HFFc6 (cell line): ENCODE measurements at regions not wholly inside any gene's neighbourhood (a gene's known extent, or its start where the extent isn't known, plus 50 kb on each side); places are given as distances from the start of the nearest gene placed in this dataset.

Source experiments
- DNase-seq: peaks from one replicate; pipeline ENCODE4 v3.0.0-alpha.2; 2018
- H3K27ac Mint-ChIP-seq: 2 replicates; pipeline ENCODE4 v1.8.0; 2020; ENCODE audit warnings: mild to moderate bottlenecking, mixed read lengths
- H3K27me3 Mint-ChIP-seq: 2 replicates; pipeline ENCODE4 v1.8.0; 2021; ENCODE audit warnings: mild to moderate bottlenecking, moderate library complexity, mixed read lengths; ENCODE audit not compliant: insufficient read depth
- H3K36me3 Mint-ChIP-seq: 2 replicates; pipeline ENCODE4 v1.8.0; 2021; ENCODE audit warnings: low read depth, mixed read lengths
- H3K4me1 Mint-ChIP-seq: 2 replicates; pipeline ENCODE4 v1.8.0; 2020; ENCODE audit warnings: low read depth, mixed read lengths
- H3K4me3 Mint-ChIP-seq: 2 replicates; pipeline ENCODE4 v1.8.0; 2020; ENCODE audit warnings: mild to moderate bottlenecking, moderate library complexity, mixed read lengths
- H3K9me3 Mint-ChIP-seq: 2 replicates; pipeline ENCODE4 v1.8.0; 2020; ENCODE audit warnings: mild to moderate bottlenecking, mixed read lengths
- TF ChIP-seq, protein P1 (sequence below): fragments of 200-600 bp; sonication (generic); IDR thresholded peaks from 2 replicates; pipeline ENCODE4 v1.5.0; 2021; ENCODE audit warnings: antibody characterized with exemption, mild to moderate bottlenecking

GRCh38 chr10:20405761-20406160 lies 491.4 kb downstream of the NEBL start:
- Mint-ChIP-seq H3K27me3 (no peaks in the 10 kb centered on the region), H3K4me1 (no peaks in the 10 kb centered on the region), H3K36me3 (no peaks in the 10 kb centered on the region), H3K27ac (no peak overlapping the region), H3K4me3 (no peak overlapping the region), H3K9me3 (peaks cover 41% of the 10 kb centered on the region)
- TF ChIP-seq, protein P1, sequence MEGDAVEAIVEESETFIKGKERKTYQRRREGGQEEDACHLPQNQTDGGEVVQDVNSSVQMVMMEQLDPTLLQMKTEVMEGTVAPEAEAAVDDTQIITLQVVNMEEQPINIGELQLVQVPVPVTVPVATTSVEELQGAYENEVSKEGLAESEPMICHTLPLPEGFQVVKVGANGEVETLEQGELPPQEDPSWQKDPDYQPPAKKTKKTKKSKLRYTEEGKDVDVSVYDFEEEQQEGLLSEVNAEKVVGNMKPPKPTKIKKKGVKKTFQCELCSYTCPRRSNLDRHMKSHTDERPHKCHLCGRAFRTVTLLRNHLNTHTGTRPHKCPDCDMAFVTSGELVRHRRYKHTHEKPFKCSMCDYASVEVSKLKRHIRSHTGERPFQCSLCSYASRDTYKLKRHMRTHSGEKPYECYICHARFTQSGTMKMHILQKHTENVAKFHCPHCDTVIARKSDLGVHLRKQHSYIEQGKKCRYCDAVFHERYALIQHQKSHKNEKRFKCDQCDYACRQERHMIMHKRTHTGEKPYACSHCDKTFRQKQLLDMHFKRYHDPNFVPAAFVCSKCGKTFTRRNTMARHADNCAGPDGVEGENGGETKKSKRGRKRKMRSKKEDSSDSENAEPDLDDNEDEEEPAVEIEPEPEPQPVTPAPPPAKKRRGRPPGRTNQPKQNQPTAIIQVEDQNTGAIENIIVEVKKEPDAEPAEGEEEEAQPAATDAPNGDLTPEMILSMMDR, result no peak
- DNase-seq, result no peak

DNA sequence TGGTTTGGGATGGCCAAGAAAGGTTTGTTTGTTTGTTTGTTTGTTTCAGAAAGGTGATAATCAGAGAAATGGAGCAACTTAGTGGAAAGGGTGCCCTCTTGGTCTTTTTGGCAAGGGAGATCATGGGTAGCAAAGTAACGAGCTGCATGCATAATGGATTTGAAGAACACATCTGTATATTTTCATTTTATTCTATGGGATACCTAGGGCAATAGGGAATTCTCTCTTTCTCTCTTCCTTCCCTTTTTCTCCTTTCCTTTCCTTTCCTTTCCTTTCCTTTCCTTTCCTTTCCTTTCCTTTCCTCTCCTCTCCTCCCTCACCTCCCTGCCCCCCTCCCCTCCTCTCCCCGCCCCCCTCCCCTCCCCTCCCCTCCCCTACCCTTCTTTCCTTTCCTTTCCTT lies 492.1 kb downstream of the NEBL start:
- Mint-ChIP-seq H3K9me3 (peaks cover 42% of the 10 kb centered on the region), H3K27ac (no peak overlapping the region), H3K27me3 (no peaks in the 10 kb centered on the region), H3K4me1 (no peaks in the 10 kb centered on the region), H3K36me3 (no peaks in the 10 kb centered on the region), H3K4me3 (no peak overlapping the region)
- TF ChIP-seq, protein P1, result no peak
- DNase-seq, result no peak

GRCh38 chr10:20399772-20400171 lies 497.3 kb downstream of the NEBL start:
- no peaks in the 10 kb centered on the region for H3K27me3 Mint-ChIP-seq
- no peak for DNase-seq
- peaks cover 51% of the 10 kb centered on the region for H3K9me3 Mint-ChIP-seq
- TF ChIP-seq, protein P1, result no peak
- H3K4me1 Mint-ChIP-seq, result no peaks in the 10 kb centered on the region
- no peak overlapping the region for H3K4me3 Mint-ChIP-seq
- no peak overlapping the region for H3K27ac Mint-ChIP-seq
- H3K36me3 Mint-ChIP-seq, result no peaks in the 10 kb centered on the region

GRCh38 chr10:20396701-20397100 lies 500.4 kb downstream of the NEBL start:
- Mint-ChIP-seq H3K4me1 (no peaks in the 10 kb centered on the region), H3K27me3 (peaks cover 2% of the 10 kb centered on the region; the same call in 1 of the 2 replicates), H3K4me3 (no peak overlapping the region), H3K36me3 (0 out of 2 replicates have a peak, but pooled peaks cover 4% of the 10 kb centered on the region), H3K27ac (no peak overlapping the region), H3K9me3 (peaks cover 44% of the 10 kb centered on the region)
- TF ChIP-seq, protein P1, result no peak
- no peak for DNase-seq

DNA sequence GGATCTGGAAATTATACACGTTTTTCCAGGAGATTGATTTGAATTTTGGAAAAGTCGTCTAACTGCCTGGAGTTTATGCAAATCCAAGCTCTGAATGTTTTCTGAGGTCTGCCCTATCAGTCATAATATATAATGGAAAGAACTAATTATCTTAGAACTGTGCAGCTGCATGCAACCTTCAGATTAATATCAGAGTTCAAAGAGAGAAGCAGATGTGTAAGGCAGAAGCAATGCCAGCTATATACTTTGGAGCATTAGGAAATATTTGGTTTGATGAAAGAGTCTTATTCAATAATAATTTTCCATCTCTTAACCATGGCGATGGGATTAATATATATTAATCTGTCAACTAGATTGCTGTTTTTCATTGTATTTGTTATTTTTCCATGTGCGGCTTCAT lies 500.9 kb downstream of the NEBL start:
- TF ChIP-seq, protein P1, result no peak
- DNase-seq, result no peak
- Mint-ChIP-seq H3K36me3 (0 out of 2 replicates have a peak, but pooled peaks cover 4% of the 10 kb centered on the region), H3K27ac (no peak overlapping the region), H3K27me3 (peaks cover 2% of the 10 kb centered on the region; the same call in 1 of the 2 replicates), H3K4me3 (no peak overlapping the region), H3K4me1 (no peaks in the 10 kb centered on the region), H3K9me3 (peaks cover 46% of the 10 kb centered on the region)

DNA sequence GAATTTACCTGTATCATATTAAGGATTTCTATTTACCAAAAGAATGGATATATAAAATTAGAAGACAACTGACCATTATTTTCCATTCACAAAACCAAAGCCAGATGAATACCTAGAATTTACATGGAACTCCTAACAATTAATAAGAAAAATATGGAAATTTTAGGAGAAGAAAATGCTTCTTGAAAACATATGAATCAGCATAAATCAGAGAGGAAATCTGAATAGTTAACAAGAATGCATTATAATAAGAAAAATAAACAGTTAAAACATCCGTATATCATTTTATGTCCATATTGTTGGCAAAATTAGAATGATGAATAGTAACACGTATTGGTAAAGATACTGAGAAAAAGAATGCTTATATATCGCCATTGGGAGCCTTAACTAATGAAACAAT lies 505.5 kb downstream of the NEBL start:
- Mint-ChIP-seq H3K4me1 (no peaks in the 10 kb centered on the region), H3K36me3 (0 out of 2 replicates have a peak, but pooled peaks cover 4% of the 10 kb centered on the region)
- TF ChIP-seq, protein P1, result no peak

More for the DNA sequence above, 505.5 kb downstream of the NEBL start:
- Mint-ChIP-seq H3K27ac (no peak overlapping the region), H3K9me3 (peaks cover 53% of the 10 kb centered on the region), H3K27me3 (peaks cover 2% of the 10 kb centered on the region; the same call in 1 of the 2 replicates), H3K4me3 (no peak overlapping the region)
- DNase-seq, result no peak
